GM18511 (cell line): ENCODE measurements at regions not wholly inside any gene's neighbourhood (a gene's known extent, or its start where the extent isn't known, plus 50 kb on each side); places are given as distances from the start of the nearest gene placed in this dataset.
A peak's percentile ranks its signal among the peaks of the same experiment; 100 is the strongest.

Experiments
- ATAC-seq: cut with Tn5 transposase; IDR thresholded peaks from one replicate; pipeline ENCODE4 v1.9.1; 2021; ENCODE audit warnings: mild to moderate bottlenecking, moderate library complexity; ENCODE audit not compliant: unreplicated experiment

DNA sequence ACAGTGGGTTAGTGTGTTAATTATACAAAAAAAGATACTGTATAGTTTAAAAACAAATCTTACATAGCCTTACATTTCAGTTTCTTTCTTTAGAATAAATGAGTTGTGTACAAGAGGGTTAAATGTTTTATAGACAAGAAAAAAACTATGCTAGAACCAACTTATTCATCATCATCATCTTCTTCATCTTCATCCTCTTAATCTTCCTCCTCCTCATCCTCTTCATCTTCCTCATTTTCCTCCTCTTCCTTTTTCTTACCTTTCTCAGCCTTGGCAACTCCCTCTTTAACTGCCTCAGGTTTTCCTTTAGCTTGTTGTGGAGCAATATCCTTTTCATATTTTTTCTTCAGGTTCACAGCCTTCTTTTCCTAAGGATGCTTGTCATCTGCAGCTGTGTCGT lies 53.7 kb downstream of the RPS12 start:
- no peak for ATAC-seq

GRCh38 chr6:132872923-132873322 lies 58.6 kb downstream of the RPS12 start:
- ATAC-seq = peak; percentile 100

DNA sequence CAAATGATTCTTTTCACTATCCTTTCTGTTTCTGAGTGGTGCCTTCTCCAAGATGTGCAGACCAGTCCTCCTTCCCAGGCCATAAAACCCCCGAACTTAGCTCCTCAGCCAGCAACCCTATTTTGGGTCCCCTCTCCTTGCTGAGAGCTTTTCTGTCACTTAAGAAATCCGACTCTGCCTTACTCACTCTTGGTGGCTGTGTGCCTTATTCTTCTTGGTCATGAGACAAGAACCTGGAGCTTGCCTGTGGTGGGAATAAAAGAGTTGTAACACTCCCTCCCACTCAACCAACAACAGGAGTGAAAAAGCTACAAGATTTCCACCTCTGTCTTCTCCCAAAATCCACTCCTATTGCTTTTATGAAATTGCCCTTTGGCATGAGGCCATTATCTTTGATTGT lies 62.6 kb downstream of the RPS12 start:
- ATAC-seq = no peak

DNA sequence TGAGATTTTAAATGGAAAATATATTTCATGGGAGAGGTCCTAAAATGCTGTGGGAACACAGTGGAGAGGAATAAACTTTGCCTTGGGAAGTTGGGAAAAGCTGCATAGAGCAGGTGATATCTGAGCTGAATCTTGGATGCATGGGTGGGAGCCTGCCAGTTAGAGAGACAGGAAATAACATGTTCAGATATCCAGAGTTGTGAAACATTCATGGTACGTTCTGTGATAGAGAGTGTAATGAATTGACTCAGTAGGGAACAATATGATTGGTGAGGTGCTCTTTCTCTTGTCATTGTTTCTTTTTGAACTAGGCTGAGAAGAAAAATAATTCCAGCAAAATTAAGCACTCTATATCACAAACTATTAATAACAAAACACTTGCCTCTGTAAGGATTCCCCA lies 72.8 kb downstream of the RPS12 start:
- ATAC-seq = no peak

DNA sequence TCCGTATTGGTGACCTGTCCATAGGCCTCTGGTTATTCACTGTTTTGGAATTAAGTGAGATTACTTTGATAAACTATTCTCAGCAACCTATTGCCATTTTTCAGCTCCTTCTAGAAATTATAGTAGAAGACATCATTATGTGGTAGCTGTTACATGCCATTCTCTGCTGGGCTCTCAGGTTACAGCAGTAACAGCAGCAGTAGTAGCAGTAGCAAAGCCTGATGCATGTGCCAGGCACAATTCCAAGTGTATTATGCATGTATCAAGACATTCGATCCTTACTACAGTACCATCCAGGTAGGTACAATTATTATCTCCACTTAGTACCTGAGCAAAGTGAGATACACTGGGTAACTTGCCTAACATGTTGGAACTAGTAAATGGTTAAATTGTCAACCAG lies 74.3 kb downstream of the RPS12 start:
- no peak for ATAC-seq

DNA sequence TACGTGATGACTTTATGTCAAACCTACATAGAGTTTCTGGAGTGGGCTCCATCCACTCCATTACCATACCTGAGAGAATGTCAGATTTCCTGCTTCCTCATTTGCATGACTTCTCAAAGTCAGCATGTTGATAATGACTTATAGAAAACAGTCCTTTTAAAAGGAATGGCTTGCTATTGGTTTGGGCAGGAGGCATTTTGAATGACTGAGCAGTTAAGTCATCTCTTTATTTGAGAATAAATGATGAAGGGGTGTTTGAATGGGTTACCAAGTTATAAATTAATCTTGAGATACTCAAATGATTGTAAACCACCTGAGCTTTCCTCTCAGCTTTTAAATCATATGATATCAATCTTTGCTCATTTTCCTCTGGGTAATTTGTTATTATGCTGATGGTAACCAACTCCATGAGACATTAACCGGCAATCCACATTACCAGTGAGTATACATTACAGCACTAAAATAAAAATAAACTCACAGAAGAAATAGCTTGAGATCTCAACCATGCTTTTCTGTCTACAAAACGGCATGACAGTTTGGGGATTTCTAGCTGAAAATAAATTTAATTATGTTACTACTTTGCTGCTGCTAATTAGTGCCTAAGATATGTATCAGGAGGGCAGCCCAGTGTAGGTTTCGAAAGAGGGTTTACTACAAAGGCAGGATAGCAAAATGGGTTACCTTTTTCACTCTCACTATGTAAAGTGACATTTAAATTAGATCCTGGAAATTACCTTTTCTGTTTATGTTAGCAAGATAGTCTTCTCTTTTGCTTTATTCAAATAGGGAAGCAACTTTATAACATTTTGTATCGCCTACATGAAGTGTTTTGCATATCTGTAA lies 78.8 kb downstream of the RPS12 start:
- no peak for ATAC-seq

GRCh38 chr6:132893772-132894490 lies 79.6 kb downstream of the RPS12 start:
- no peak for ATAC-seq

GRCh38 chr6:132898376-132898775 lies 84.0 kb downstream of the RPS12 start:
- ATAC-seq = no peak

- no peak for ATAC-seq
Measured at GRCh38 chr6:132900849-132901248, 86.5 kb downstream of the RPS12 start.

DNA sequence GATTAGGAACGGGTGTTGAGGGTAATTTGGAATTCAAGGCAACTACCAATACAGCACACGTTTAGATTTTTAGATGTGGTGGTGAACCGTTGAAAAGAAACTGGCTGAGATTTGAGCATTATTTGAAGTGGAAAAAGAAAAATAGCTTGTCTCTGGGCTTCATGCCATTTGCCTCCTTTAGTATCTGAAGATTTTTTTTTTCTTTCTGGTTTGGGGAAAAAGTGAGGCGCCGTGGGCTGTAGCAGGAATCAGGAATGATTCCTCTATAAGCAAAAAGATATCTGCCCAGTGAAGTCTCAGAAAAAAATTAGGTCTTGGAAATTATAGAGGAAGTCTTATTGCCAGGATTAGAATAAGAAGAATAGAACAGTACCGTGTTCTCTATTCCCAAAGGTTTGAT lies 88.5 kb downstream of the RPS12 start:
- no peak for ATAC-seq

DNA sequence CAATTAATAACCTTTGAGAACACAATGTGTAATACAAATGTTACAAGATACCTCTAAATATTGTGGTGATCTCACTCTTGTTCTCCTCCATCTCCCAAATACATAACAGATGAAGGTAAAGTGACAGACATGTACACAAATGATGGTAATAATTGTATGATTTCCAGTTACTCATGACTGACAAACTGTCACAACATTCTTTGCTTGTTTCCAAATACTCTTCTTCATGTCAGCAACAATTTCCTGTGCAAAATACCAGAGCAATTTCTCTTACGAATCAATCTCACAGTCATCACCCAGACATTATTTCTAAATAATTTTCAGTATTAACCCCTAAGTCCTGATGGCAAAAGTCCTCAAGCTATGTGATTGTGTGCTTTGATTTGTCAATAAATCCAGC lies 92.9 kb downstream of the RPS12 start:
- ATAC-seq = no peak

- ATAC-seq = no peak
Measured at GRCh38 chr6:132907914-132908313, 93.5 kb downstream of the RPS12 start.

- ATAC-seq = no peak
Measured at GRCh38 chr6:132909742-132910141, 95.4 kb downstream of the RPS12 start.

- no peak for ATAC-seq
Measured at GRCh38 chr6:132910759-132911158, 96.4 kb downstream of the RPS12 start.

GRCh38 chr6:132919045-132919860 lies 104.9 kb downstream of the RPS12 start:
- no peak for ATAC-seq

DNA sequence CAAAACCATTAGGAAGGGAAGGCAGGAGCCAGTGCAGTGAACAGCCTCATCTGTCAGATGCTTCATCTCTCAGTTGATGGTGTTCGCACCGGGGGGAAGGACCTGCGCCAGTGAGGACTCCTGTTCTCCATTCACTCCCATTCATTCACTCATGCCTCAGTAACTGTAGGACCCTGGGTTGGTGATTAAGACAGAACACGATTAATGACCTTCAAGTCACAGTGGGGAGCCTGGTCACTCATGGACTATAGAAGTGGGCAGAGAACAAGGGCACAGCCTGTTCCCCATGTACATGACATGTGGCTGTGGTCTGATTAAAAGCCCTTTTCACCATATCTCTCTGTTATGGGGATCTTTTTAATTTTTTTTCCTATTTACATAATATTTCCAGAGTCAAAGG lies 113.3 kb downstream of the RPS12 start:
- ATAC-seq = no peak

- ATAC-seq = no peak
Measured at GRCh38 chr6:132929141-132929540, 114.8 kb downstream of the RPS12 start.

GRCh38 chr6:132931313-132931712 lies 116.9 kb downstream of the RPS12 start:
- ATAC-seq = no peak

GRCh38 chr6:132931936-132932514 lies 117.7 kb downstream of the RPS12 start:
- no peak for ATAC-seq

DNA sequence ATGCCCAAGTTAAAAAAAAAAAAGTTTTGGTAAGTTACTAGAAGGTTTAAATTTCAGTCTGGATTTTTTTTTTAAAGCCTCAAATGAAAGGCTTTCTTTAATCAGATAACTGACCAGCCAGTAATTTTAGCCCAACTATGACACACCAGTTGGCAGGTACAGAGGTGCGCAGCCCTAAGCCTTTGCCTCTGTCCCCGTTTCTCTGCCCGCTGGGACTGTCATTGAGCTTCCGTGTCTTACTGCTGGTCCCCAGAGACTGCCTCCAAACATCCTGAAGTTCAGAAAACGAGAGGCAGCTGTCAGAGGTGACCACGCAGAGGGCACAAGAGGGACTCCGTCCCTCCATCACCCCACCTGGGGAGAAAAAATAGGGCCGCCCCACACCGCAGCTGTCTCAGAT lies 118.2 kb downstream of the RPS12 start:
- ATAC-seq = no peak

DNA sequence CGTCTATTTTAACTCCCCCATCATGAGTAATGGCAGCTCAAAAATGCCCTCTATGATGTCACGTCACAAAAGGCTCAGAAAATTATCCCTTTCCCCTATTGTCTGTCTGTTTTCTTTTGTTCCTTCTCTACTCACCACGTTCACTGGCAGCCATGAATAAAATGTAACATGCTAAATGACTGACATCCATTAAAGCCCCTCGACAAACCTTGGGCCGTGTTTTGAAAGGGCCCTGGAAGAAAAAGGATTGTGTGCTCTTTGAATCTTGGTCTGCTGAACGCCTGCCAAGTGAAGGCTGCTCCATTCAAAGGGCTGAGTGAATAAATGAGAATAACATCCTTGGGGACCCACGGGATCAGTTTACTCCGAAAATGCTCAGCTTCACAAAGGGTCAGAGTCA lies 118.7 kb downstream of the RPS12 start:
- no peak for ATAC-seq
